GM12872 (cell line): ENCODE measurements at regions not wholly inside any gene's neighbourhood (a gene's known extent, or its start where the extent isn't known, plus 50 kb on each side); places are given as distances from the start of the nearest gene placed in this dataset.

Experiments
- CTCF ChIP-seq: IDR thresholded peaks from 3 replicates; pipeline ENCODE4 v1.5.1; 2011; ENCODE audit warnings: low read depth, mild to moderate bottlenecking, low read length, moderate library complexity; ENCODE audit not compliant: insufficient read depth

DNA sequence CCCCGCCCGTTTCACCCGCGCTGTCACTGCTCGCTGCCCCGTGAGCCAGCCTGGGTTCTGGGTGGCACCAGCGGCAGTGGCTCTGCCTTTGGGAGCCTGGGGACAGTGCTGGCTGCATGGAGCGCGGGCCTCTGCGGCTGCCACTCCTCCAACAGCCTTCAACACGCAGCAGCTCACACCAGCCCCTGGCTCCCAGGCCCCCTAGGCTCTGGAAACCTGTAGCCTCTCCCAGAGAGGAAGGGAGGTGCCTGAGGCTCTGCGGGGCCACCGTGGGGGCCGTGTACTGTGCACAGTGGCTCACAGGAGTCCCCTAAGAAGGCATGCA is 163.9 kb upstream of the AFDN start:
- no peak for TF ChIP-seq CTCF

GRCh38 chr6:167663316-167663715 is 163.4 kb upstream of the AFDN start:
- TF ChIP-seq CTCF = no peak

DNA sequence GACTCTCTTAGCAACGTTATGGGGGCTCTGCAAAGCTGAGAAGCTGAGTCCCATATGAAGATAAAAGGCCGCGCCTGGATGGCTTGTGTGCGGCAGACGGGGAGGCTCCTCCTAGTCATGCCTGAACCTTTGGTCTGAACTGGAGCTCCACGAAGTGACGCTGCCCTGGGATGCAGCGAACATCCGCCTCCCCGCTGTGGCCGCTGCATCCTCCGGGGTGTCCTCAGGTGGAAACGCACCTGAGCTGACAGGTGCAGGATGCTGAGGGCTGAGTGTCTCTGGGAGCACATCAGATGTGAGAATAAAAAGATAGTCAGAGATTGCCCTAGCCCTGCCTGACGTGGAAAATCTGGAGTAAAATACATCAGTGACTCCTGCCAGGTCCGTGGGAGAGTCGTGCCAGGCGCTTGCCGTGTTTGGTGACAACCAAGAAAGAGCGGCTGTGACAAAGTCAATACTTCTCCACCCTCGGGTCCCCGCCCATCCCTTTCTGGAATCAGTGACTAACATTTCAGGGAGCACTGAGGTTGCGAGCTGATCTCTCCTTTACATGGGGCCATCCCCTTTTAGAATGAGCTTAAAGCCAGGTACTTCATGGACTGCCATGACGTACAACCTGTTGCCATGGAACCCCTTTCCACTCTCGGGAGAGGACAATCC is 162.8 kb upstream of the AFDN start:
- no peak for TF ChIP-seq CTCF

GRCh38 chr6:167664678-167665660 is 161.7 kb upstream of the AFDN start:
- no peak for TF ChIP-seq CTCF

GRCh38 chr6:167665698-167666330 is 160.9 kb upstream of the AFDN start:
- TF ChIP-seq CTCF = no peak

DNA sequence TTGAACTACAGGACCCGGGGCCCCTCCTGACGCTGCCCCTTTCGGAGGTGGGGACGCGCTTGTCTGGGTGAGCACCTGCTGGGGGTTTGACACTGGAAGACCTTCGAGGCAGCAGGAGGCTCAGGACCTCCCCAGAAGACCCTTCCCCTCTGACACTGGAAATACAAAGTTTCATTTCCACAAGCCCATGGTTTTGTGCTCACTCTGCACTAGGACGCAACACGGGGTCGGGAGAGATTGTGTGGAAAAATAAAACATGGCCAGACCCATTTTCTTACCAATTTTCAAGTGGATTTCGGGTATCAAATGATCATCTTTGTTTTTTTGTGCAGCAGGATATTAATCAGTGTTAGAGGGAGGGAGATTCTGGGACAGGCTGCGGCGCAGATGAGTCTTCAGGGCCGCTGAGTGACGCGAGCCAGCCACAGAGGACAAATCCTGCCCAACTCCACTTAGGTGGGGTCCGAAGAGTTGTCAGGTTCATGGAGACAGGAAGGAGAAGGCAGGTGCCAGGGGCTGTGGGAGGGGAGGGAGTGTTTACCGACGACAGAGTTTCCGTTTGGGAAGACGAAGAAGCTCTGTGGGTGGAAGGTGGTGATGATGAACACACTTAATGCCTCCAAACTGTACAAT is 160.0 kb upstream of the AFDN start:
- no peak for TF ChIP-seq CTCF
